ENCODE measurements at regions not wholly inside any gene's neighbourhood (a gene's known extent, or its start where the extent isn't known, plus 50 kb on each side); places are given as distances from the start of the nearest gene placed in this dataset.

GRCh38 chr1:231108516-231109302, 53.1 kb upstream of the TRIM67 start:
- no peak for DNase-seq

- DNase-seq, result no peak
These were observed 54.1 kb upstream of the TRIM67 start for GRCh38 chr1:231107600-231108326.

- DNase-seq, result no peak
These were observed 54.7 kb upstream of the TRIM67 start for GRCh38 chr1:231107151-231107550.

GRCh38 chr1:231106347-231106746, 55.5 kb upstream of the TRIM67 start:
- peak; percentile 86 for DNase-seq

- DNase-seq, result no peak
These were observed 56.9 kb upstream of the TRIM67 start for GRCh38 chr1:231104917-231105316.

GRCh38 chr1:231103961-231104360, 57.9 kb upstream of the TRIM67 start:
- DNase-seq, result no peak

GRCh38 chr1:231099996-231100767, 60.1 kb upstream of the FAM89A start:
- DNase-seq, result no peak

- DNase-seq, result no peak
These were observed 59.3 kb upstream of the FAM89A start for GRCh38 chr1:231099311-231099710.

- no peak for DNase-seq
These were observed 55.5 kb upstream of the FAM89A start for GRCh38 chr1:231095595-231095994.

GRCh38 chr1:231094421-231094820, 54.4 kb upstream of the FAM89A start:
- no peak for DNase-seq

- DNase-seq, result peak; percentile 18
These were observed 53.3 kb upstream of the FAM89A start for GRCh38 chr1:231093156-231093922.

- no peak for DNase-seq
These were observed 52.3 kb upstream of the FAM89A start for GRCh38 chr1:231092380-231092779.

- peak; percentile 15 for DNase-seq
These were observed 51.8 kb upstream of the FAM89A start for GRCh38 chr1:231091831-231092301.

GRCh38 chr1:231091415-231091814, 51.4 kb upstream of the FAM89A start:
- no peak for DNase-seq

Measured in HCEC 1CT (cell line).